Endothelial cell of umbilical vein (primary cell): ENCODE measurements at regions not wholly inside any gene's neighbourhood (a gene's known extent, or its start where the extent isn't known, plus 50 kb on each side); places are given as distances from the start of the nearest gene placed in this dataset.

Experiments
- BruUV-seq: library from RNA; stranded (reverse); fragments of 400-500 nt; replicated peaks from 2 replicates; lab custom pipeline; 2021; lab: Mats Ljungman, UMichigan
- CTCF ChIA-PET: fragments of 300-600, 350-600 bp; sonication (Branson Sonifier 250); formaldehyde crosslinking; loops from one replicate; lab custom pipeline; 2021; ENCODE audit warnings: antibody characterized with exemption, inconsistent platforms; lab: Charles Lee
- POLR2A ChIA-PET: fragments of 300-600, 350-600 bp; sonication (Branson Sonifier 250); formaldehyde crosslinking; loops from one replicate; lab custom pipeline; 2021; ENCODE audit warnings: antibody characterized with exemption, inconsistent platforms; lab: Charles Lee
- DNase-seq: peaks from one replicate; pipeline ENCODE4 v3.0.0-alpha.2; 2011; ENCODE audit warnings: low read depth, low spot score
- FAIRE-seq: peaks from 2 replicates; lab custom pipeline; 2011; peaks lifted over from hg19 to GRCh38; lab: Jason Lieb, UNC
- H2AFZ ChIP-seq: 2 replicates; pipeline ENCODE4 v1.6.0; 2012; ENCODE audit warnings: low read depth, low read length, control low read depth, inconsistent platforms
- H3K27ac ChIP-seq: 2 replicates; pipeline ENCODE4 v1.5.1; 2011; ENCODE audit warnings: low read depth, mild to moderate bottlenecking, control low read depth, low read length, moderate library complexity; ENCODE audit not compliant: insufficient read depth
- H3K27me3 ChIP-seq, 2 experiments: 2 replicates each; pipeline versions ENCODE4 v1.6.0 to v1.6.1; 2011; ENCODE audit warnings: low read length in 2 of 2, mixed read lengths in 1 of 2; ENCODE audit not compliant: control insufficient read depth in 2 of 2, insufficient read depth in 2 of 2
- H3K36me3 ChIP-seq, 2 experiments: 2 replicates in 1 of 2; 3 replicates in 1 of 2; pipeline ENCODE4 v1.5.1; 2011; ENCODE audit warnings: low read length in 2 of 2, mild to moderate bottlenecking in 1 of 2, moderate library complexity in 1 of 2; ENCODE audit not compliant: control insufficient read depth in 2 of 2, insufficient read depth in 2 of 2; ENCODE audit errors: extremely low read depth in 1 of 2
- H3K4me1 ChIP-seq: 3 replicates; pipeline ENCODE4 v1.5.1; 2011; ENCODE audit warnings: mild to moderate bottlenecking, low read length; ENCODE audit not compliant: control insufficient read depth, insufficient read depth; ENCODE audit errors: extremely low read depth
- H3K4me2 ChIP-seq: 2 replicates; pipeline ENCODE4 v1.6.1; 2011; ENCODE audit warnings: low read length, control low read depth, mixed read lengths; ENCODE audit not compliant: insufficient read depth
- H3K4me3 ChIP-seq, 3 experiments: fragments of 200-600 bp in 1 of 3; sonication (generic), shearing (Covaris generic) in 1 of 3; replicated peaks in 1 of 3; 2 replicates each; pipeline ENCODE4 v1.5.1; 2011 to 2016; ENCODE audit warnings: control low read depth in 3 of 3, low read length in 3 of 3, mild to moderate bottlenecking in 2 of 3, inconsistent platforms in 1 of 3, low read depth in 1 of 3, moderate library complexity in 1 of 3; ENCODE audit not compliant: insufficient read depth in 1 of 3
- H3K79me2 ChIP-seq: 2 replicates; pipeline ENCODE4 v1.6.0; 2012; ENCODE audit warnings: low read length, inconsistent platforms; ENCODE audit not compliant: control insufficient read depth, insufficient read depth
- H3K9ac ChIP-seq: replicated peaks from 2 replicates; pipeline ENCODE3; 2011; ENCODE audit warnings: low read length, control low read depth; ENCODE audit not compliant: insufficient read depth; ENCODE audit errors: extremely low read depth
- H3K9me1 ChIP-seq: replicated peaks from 3 replicates; pipeline ENCODE4 v1.6.0; 2011; ENCODE audit warnings: mild to moderate bottlenecking, low read length; ENCODE audit not compliant: control insufficient read depth, insufficient read depth; ENCODE audit errors: extremely low read depth
- H3K9me3 ChIP-seq: replicated peaks from 2 replicates; pipeline ENCODE4 v1.5.1; 2012; ENCODE audit warnings: low read length, inconsistent platforms; ENCODE audit not compliant: control insufficient read depth, insufficient read depth
- H4K20me1 ChIP-seq: replicated peaks from 2 replicates; pipeline ENCODE3; 2011; ENCODE audit warnings: mild to moderate bottlenecking, low read length; ENCODE audit not compliant: control insufficient read depth, insufficient read depth; ENCODE audit errors: extremely low read depth
- EZH2 ChIP-seq: IDR thresholded peaks from 2 replicates; pipeline ENCODE4 v1.6.1; 2012; ENCODE audit warnings: borderline replicate concordance, low read depth, mild to moderate bottlenecking, moderate library complexity, low read length, inconsistent platforms; ENCODE audit not compliant: severe bottlenecking
- FOS ChIP-seq: IDR thresholded peaks from 2 replicates; pipeline ENCODE4 v1.6.1; 2011; ENCODE audit warnings: mild to moderate bottlenecking, low read length, moderate library complexity, borderline replicate concordance; ENCODE audit not compliant: insufficient read depth
- GATA2 ChIP-seq: IDR thresholded peaks from 2 replicates; pipeline ENCODE4 v1.7.0; 2011; ENCODE audit warnings: low read depth, mild to moderate bottlenecking, moderate library complexity, mixed read lengths, low read length; ENCODE audit not compliant: insufficient read length, insufficient read depth
- JUN ChIP-seq: IDR thresholded peaks from 2 replicates; pipeline ENCODE4 v1.6.1; 2011; ENCODE audit warnings: borderline replicate concordance, low read depth; ENCODE audit not compliant: insufficient read length, insufficient read depth
- MYC ChIP-seq: IDR thresholded peaks from one replicate; pipeline ENCODE4 v1.6.1; 2011; ENCODE audit warnings: mild to moderate bottlenecking, low read depth, low read length
- POLR2A ChIP-seq: IDR thresholded peaks from 2 replicates; pipeline ENCODE4 v1.6.1; 2012; ENCODE audit warnings: low read depth, mild to moderate bottlenecking, control low read depth, low read length
- POLR2AphosphoS5 ChIP-seq: IDR thresholded peaks from 2 replicates; pipeline ENCODE4 v1.6.1; 2012; ENCODE audit warnings: low read depth, mild to moderate bottlenecking, control low read depth, low read length, moderate library complexity; ENCODE audit not compliant: insufficient read depth
- dilution Hi-C: fragments of 300-500 bp; cut with MboI; formaldehyde crosslinking; loops from one replicate; pipeline ENCODE4 v1.15.0; 2019; ENCODE audit warnings: low sequenced_read_pairs; ENCODE audit not compliant: extremely low pct_ligation_motif_present
- intact Hi-C: fragments of 100-400 bp; cut with micrococcal nuclease; formaldehyde crosslinking; loops from one replicate; pipeline ENCODE4 v1.10.0; 2022
- TF ChIP-seq, protein P1 (sequence below): IDR thresholded peaks from 2 replicates; pipeline ENCODE4 v1.6.1; 2011; ENCODE audit not compliant: insufficient read depth, insufficient read length
- TF ChIP-seq, protein P2 (sequence below), 2 donors: IDR thresholded peaks; 1 replicate in 1 of 2; 2 replicates in 1 of 2; pipeline ENCODE4 v1.5.1; 2011; ENCODE audit warnings: low read length in 2 of 2, mild to moderate bottlenecking in 2 of 2, moderate library complexity in 2 of 2, control low read depth in 1 of 2, inconsistent platforms in 1 of 2, low read depth in 1 of 2; ENCODE audit not compliant: insufficient read depth in 1 of 2; ENCODE audit errors: extremely low read depth in 1 of 2

DNA sequence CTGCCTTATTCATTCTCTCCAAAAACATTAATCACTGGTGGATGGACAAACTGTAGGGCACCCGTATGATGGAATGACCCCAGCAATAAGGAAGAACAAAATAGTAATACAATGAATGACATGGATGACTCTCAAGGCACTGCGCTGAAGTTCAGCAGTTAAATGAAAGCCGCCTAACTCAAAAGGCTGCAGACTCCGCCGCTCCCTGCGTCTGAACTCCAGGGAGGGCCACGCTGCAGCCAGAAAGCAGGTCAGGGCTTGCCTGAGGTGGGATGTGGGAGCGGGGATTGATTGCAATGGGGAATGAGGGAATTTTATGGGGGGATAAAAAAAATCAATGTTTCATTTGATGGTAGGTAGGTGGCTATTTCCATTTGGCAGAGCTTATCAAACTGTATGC lies 86.5 kb upstream of the LAPTM4A start:
- Histone ChIP-seq H4K20me1 (no peaks in the 10 kb centered on the region), H3K36me3 (no peaks in the 10 kb centered on the region), H3K9me1 (no peaks in the 10 kb centered on the region), H2AFZ (no peak overlapping the region), H3K4me1 (peaks cover 12% of the 10 kb centered on the region), H3K4me2 (no peak overlapping the region), H3K9me3 (no peaks in the 10 kb centered on the region), H3K27me3 (peaks cover 0 to 4% of the 10 kb centered on the region in 2 experiments), H3K27ac (no peak overlapping the region), H3K4me3 (no peak overlapping the region), H3K9ac (no peak overlapping the region), H3K79me2 (no peaks in the 10 kb centered on the region)
- ChIA-PET POLR2A (no interaction called here), CTCF (interaction anchor here (1.0 to 6.2 kb wide), 6 partner anchors 11 to 188 kb away, joined by 3 to 76 read pairs (median 3); partner anchors contain the start of gene SDC1)
- intact Hi-C loops (loop anchor here (10.0 kb wide), 1 partner anchor 187 kb away; no protein-coding TSS in a partner anchor), dilution Hi-C loops (no loop called here)
- TF ChIP-seq, protein P1, sequence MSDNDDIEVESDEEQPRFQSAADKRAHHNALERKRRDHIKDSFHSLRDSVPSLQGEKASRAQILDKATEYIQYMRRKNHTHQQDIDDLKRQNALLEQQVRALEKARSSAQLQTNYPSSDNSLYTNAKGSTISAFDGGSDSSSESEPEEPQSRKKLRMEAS, result no peak
- no peak for TF ChIP-seq EZH2
- TF ChIP-seq GATA2, result no peak
- TF ChIP-seq FOS, result no peak
- TF ChIP-seq POLR2A, result no peak
- TF ChIP-seq JUN, result no peak
- no peak for TF ChIP-seq POLR2AphosphoS5
- FAIRE-seq (no peak), DNase-seq (no peak)
- BruUV-seq, result no TSS peak

DNA sequence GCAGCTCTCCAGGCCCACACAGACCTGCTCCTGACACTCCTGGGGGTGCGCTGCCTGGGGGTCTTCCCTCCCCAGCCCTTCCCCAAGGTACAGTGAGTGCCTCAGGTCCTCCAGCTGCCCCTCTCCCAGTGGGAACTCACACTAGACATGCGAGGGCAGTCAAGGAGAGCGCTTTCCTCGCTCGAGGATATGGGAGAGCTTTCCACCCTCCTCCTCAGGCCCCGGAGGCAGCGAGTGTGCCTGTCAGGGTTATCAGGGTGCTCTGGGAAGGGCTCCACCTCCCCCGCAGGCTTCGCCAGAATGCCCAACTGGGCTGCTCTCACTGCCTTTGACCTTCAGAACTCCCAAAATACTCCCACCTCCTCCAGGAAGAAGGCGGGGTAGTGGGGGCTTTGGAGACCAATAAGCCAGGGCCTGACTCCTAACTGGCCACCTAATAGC lies 85.7 kb upstream of the LAPTM4A start:
- no peak for FAIRE-seq

More for the DNA sequence above, 85.7 kb upstream of the LAPTM4A start:
- Histone ChIP-seq H3K9ac (no peak overlapping the region), H3K79me2 (no peaks in the 10 kb centered on the region), H3K4me2 (no peak overlapping the region), H3K9me1 (no peaks in the 10 kb centered on the region), H3K27ac (no peak overlapping the region), H3K4me3 (no peak overlapping the region), H2AFZ (no peak overlapping the region), H3K36me3 (no peaks in the 10 kb centered on the region), H3K9me3 (no peaks in the 10 kb centered on the region), H3K4me1 (peaks cover 12% of the 10 kb centered on the region), H4K20me1 (no peaks in the 10 kb centered on the region), H3K27me3 (peaks cover 0 to 4% of the 10 kb centered on the region in 2 experiments)
- dilution Hi-C loops, result no loop called here
- intact Hi-C loops, result loop anchor here (10.0 kb wide), 1 partner anchor 188 kb away; no protein-coding TSS in a partner anchor
- no peak for DNase-seq
- TF ChIP-seq GATA2 (no peak), JUN (no peak), EZH2 (no peak), POLR2AphosphoS5 (no peak), MYC (no peak), FOS (no peak), POLR2A (no peak)
- TF ChIP-seq, protein P2, sequence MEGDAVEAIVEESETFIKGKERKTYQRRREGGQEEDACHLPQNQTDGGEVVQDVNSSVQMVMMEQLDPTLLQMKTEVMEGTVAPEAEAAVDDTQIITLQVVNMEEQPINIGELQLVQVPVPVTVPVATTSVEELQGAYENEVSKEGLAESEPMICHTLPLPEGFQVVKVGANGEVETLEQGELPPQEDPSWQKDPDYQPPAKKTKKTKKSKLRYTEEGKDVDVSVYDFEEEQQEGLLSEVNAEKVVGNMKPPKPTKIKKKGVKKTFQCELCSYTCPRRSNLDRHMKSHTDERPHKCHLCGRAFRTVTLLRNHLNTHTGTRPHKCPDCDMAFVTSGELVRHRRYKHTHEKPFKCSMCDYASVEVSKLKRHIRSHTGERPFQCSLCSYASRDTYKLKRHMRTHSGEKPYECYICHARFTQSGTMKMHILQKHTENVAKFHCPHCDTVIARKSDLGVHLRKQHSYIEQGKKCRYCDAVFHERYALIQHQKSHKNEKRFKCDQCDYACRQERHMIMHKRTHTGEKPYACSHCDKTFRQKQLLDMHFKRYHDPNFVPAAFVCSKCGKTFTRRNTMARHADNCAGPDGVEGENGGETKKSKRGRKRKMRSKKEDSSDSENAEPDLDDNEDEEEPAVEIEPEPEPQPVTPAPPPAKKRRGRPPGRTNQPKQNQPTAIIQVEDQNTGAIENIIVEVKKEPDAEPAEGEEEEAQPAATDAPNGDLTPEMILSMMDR (IDR thresholded peaks at IDR 0.05; ENCODE audit: extremely low read depth in 1 of 2, insufficient read depth in 1 of 2, low read depth in 1 of 2, low read length in 2 of 2), result no peak
- TF ChIP-seq, protein P1, result no peak
- BruUV-seq, result no TSS peak
- ChIA-PET CTCF (interaction anchor here (1.3 to 6.2 kb wide), 5 partner anchors 12 to 132 kb away, joined by 3 to 76 read pairs (median 6); partner anchors contain the start of gene SDC1), POLR2A (no interaction called here)
